ENCODE measurements at regions not wholly inside any gene's neighbourhood (a gene's known extent, or its start where the extent isn't known, plus 50 kb on each side); places are given as distances from the start of the nearest gene placed in this dataset.

- no peak for TF ChIP-seq CTCF (IDR thresholded peaks at IDR 0.05 in 2 of 3, conservative IDR thresholded peaks at IDR 0.05 in 1 of 3; ENCODE audit: control insufficient read depth in 2 of 3, extremely low read depth in 1 of 3, insufficient read depth in 1 of 3, low read depth in 3 of 3, low read length in 3 of 3)
- no peak for TF ChIP-seq EP300 (IDR thresholded peaks at IDR 0.05; ENCODE audit: borderline replicate concordance in 1 of 2, control insufficient read depth in 1 of 2, low read depth in 2 of 2, low read length in 2 of 2)
- no peak for TF ChIP-seq MLLT1 (IDR thresholded peaks at IDR 0.05)
- TF ChIP-seq JUNB (IDR thresholded peaks at IDR 0.05) = no peak
- TF ChIP-seq GABPA (IDR thresholded peaks at IDR 0.05; ENCODE audit: low read depth) = no peak
- no peak for TF ChIP-seq PRDM15 (CRISPR knock-in tag; IDR thresholded peaks at IDR 0.05)
- TF ChIP-seq POLR2AphosphoS5 (IDR thresholded peaks at IDR 0.05; ENCODE audit: low read length) = no peak
- TF ChIP-seq HCFC1 (IDR thresholded peaks at IDR 0.05; ENCODE audit: low read length) = no peak
- no peak for TF ChIP-seq E2F8 (IDR thresholded peaks at IDR 0.05; ENCODE audit: low read depth, partially characterized antibody)
- no peak for TF ChIP-seq KAT2A (conservative IDR thresholded peaks at IDR 0.05; ENCODE audit: control insufficient read depth, low read depth, low read length)
- TF ChIP-seq PBX3 (IDR thresholded peaks at IDR 0.05; ENCODE audit: insufficient replicate concordance, low read depth, low read length) = no peak
- no peak for TF ChIP-seq SUZ12 (IDR thresholded peaks at IDR 0.05; ENCODE audit: unreplicated experiment)
Observed at GRCh38 chr6:128727500-128727899, 155.4 kb upstream of the LAMA2 start.

Data from GM12878 (cell line).